DOHH2 (cell line): ENCODE measurements at regions not wholly inside any gene's neighbourhood (a gene's known extent, or its start where the extent isn't known, plus 50 kb on each side); places are given as distances from the start of the nearest gene placed in this dataset.

Source experiments
- H3F3A ChIP-seq: fragments of 200-600 bp; sonication (generic), shearing (Covaris generic); 2 replicates; pipeline ENCODE4 v1.6.0; 2016; ENCODE audit warnings: antibody characterized with exemption, mild to moderate bottlenecking; ENCODE audit not compliant: control insufficient read depth, insufficient read depth
- H3K27ac ChIP-seq: fragments of 200-600 bp; sonication (generic); 2 replicates; pipeline ENCODE4 v1.5.1; 2014; ENCODE audit warnings: low read depth, mild to moderate bottlenecking, low read length, moderate library complexity
- H3K27me3 ChIP-seq: fragments of 200-600 bp; sonication (generic); 2 replicates; pipeline ENCODE4 v1.6.1; 2014; ENCODE audit warnings: mild to moderate bottlenecking, low read length, mixed read lengths; ENCODE audit not compliant: control insufficient read depth
- H3K36me3 ChIP-seq: fragments of 200-600 bp; sonication (generic); 2 replicates; pipeline ENCODE4 v1.6.1; 2014; ENCODE audit warnings: mild to moderate bottlenecking, low read length, moderate library complexity, mixed read lengths; ENCODE audit not compliant: control insufficient read depth
- H3K4me1 ChIP-seq: fragments of 200-600 bp; sonication (generic); 2 replicates; pipeline ENCODE4 v1.6.1; 2014; ENCODE audit warnings: mild to moderate bottlenecking, low read length, mixed read lengths; ENCODE audit not compliant: control insufficient read depth
- H3K4me2 ChIP-seq: fragments of 200-600 bp; sonication (generic); 2 replicates; pipeline ENCODE4 v1.6.0; 2014; ENCODE audit warnings: mild to moderate bottlenecking, low read length, moderate library complexity
- H3K4me3 ChIP-seq: fragments of 200-600 bp; sonication (generic); 2 replicates; pipeline ENCODE4 v1.5.1; 2014; ENCODE audit warnings: mild to moderate bottlenecking, low read length, mixed read lengths
- H3K79me2 ChIP-seq: fragments of 200-600 bp; sonication (generic); 2 replicates; pipeline ENCODE4 v1.6.1; 2014; ENCODE audit warnings: mild to moderate bottlenecking, low read length, mixed read lengths; ENCODE audit not compliant: control insufficient read depth
- H3K9me2 ChIP-seq: fragments of 200-600 bp; sonication (generic); replicated peaks from 2 replicates; pipeline ENCODE4 v1.6.1; 2014; ENCODE audit warnings: mild to moderate bottlenecking, low read length, mixed read lengths; ENCODE audit not compliant: control insufficient read depth
- H3K9me3 ChIP-seq: fragments of 200-600 bp; sonication (generic); 2 replicates; pipeline ENCODE4 v1.6.1; 2014; ENCODE audit warnings: antibody characterized with exemption, low read length, mixed read lengths; ENCODE audit not compliant: control insufficient read depth, insufficient read depth
- H4K20me1 ChIP-seq: fragments of 200-600 bp; sonication (generic); 2 replicates; pipeline ENCODE4 v1.6.0; 2014; ENCODE audit warnings: low read depth, mild to moderate bottlenecking, antibody characterized with exemption, low read length, moderate library complexity; ENCODE audit not compliant: control insufficient read depth, insufficient read depth
- CTCF ChIP-seq: fragments of 200-600 bp; sonication (generic); IDR thresholded peaks from one replicate; pipeline ENCODE4 v1.5.1; 2014; ENCODE audit warnings: antibody characterized with exemption, mild to moderate bottlenecking, low read depth, low read length; ENCODE audit not compliant: poor library complexity, severe bottlenecking
- EZH2phosphoT487 ChIP-seq: fragments of 200-600 bp; sonication (generic); IDR thresholded peaks from 2 replicates; pipeline ENCODE4 v1.6.1; 2017; ENCODE audit warnings: borderline replicate concordance, mild to moderate bottlenecking, antibody characterized with exemption, low read length, moderate library complexity, mixed read lengths

- H3K27me3 ChIP-seq: no peaks in the 10 kb centered on the region
- no peak overlapping the region for H3K4me3 ChIP-seq
- no peaks in the 10 kb centered on the region for H3F3A ChIP-seq
- H3K27ac ChIP-seq: no peak overlapping the region
- H3K9me2 ChIP-seq: no peaks in the 10 kb centered on the region
- H3K79me2 ChIP-seq: no peaks in the 10 kb centered on the region
- no peaks in the 10 kb centered on the region for H4K20me1 ChIP-seq
- H3K36me3 ChIP-seq: no peaks in the 10 kb centered on the region
- TF ChIP-seq EZH2phosphoT487: no peak
- no peak for TF ChIP-seq CTCF
- H3K9me3 ChIP-seq: no peaks in the 10 kb centered on the region
- no peaks in the 10 kb centered on the region for H3K4me1 ChIP-seq
- H3K4me2 ChIP-seq: no peak overlapping the region
These were observed 149.3 kb upstream of the KCNJ18 start for GRCh38 chr17:21542991-21543390.

GRCh38 chr17:21545064-21545463 lies 147.3 kb upstream of the KCNJ18 start:
- Histone ChIP-seq H3K27me3 (no peaks in the 10 kb centered on the region), H3F3A (no peaks in the 10 kb centered on the region), H3K9me2 (no peaks in the 10 kb centered on the region), H3K4me3 (no peak overlapping the region), H3K79me2 (peaks cover 4% of the 10 kb centered on the region), H3K36me3 (0 out of 2 replicates have a peak, but pooled peaks cover 2% of the 10 kb centered on the region), H3K27ac (no peak overlapping the region), H3K9me3 (no peaks in the 10 kb centered on the region), H4K20me1 (peaks cover 8% of the 10 kb centered on the region; the same call in 1 of the 2 replicates), H3K4me1 (peaks cover 11% of the 10 kb centered on the region), H3K4me2 (no peak overlapping the region)
- TF ChIP-seq CTCF: no peak
- TF ChIP-seq EZH2phosphoT487: no peak

GRCh38 chr17:21548236-21548635 lies 144.1 kb upstream of the KCNJ18 start:
- Histone ChIP-seq H3K9me3 (no peaks in the 10 kb centered on the region), H3K79me2 (peaks cover 15% of the 10 kb centered on the region), H3K4me1 (peaks cover 23% of the 10 kb centered on the region), H3K27ac (no peak overlapping the region), H3K4me3 (no peak overlapping the region), H3K27me3 (no peaks in the 10 kb centered on the region; the same call in none of the 2 replicates), H4K20me1 (peaks cover 13% of the 10 kb centered on the region; the same call in 1 of the 2 replicates), H3K4me2 (no peak overlapping the region), H3K36me3 (0 out of 2 replicates have a peak, but pooled peaks cover 2% of the 10 kb centered on the region), H3K9me2 (no peaks in the 10 kb centered on the region), H3F3A (no peaks in the 10 kb centered on the region)
- no peak for TF ChIP-seq CTCF
- TF ChIP-seq EZH2phosphoT487: no peak
